BJ (cell line): ENCODE measurements at regions not wholly inside any gene's neighbourhood (a gene's known extent, or its start where the extent isn't known, plus 50 kb on each side); places are given as distances from the start of the nearest gene placed in this dataset.
"Not testable (repeated sequence)": the region's sequence is repeated elsewhere in the genome, so short reads cannot be mapped to it uniquely, and the experiment has no call there.

ENCODE experiments used
- CTCF ChIA-PET: fragments of 350-600 bp; formaldehyde crosslinking; extraction: SDS; loops from one replicate; lab custom pipeline; 2021; ENCODE audit warnings: antibody characterized with exemption, inconsistent platforms; lab: Yijun Ruan, JAX
- POLR2A ChIA-PET: fragments of 300-600 bp; sonication (Branson Sonifier 250); formaldehyde crosslinking; extraction: SDS; loops from one replicate; lab custom pipeline; 2021; ENCODE audit warnings: antibody characterized with exemption; lab: Charles Lee
- DNase-seq: peaks from one replicate; pipeline ENCODE4 v3.0.0-alpha.2; 2011; ENCODE audit warnings: low read depth
- H3K27me3 ChIP-seq: 2 replicates; pipeline ENCODE4 v1.6.0; 2011; ENCODE audit warnings: low read length; ENCODE audit not compliant: control insufficient read depth, insufficient read depth
- H3K36me3 ChIP-seq: 2 replicates; pipeline ENCODE4 v1.5.1; 2011; ENCODE audit warnings: low read length; ENCODE audit not compliant: control insufficient read depth, insufficient read depth
- H3K4me3 ChIP-seq: 2 replicates; pipeline ENCODE4 v1.5.1; 2011; ENCODE audit warnings: low read depth, mild to moderate bottlenecking, control low read depth, low read length
- TF ChIP-seq, protein P1 (sequence below): IDR thresholded peaks from 2 replicates; pipeline ENCODE4 v1.5.1; 2011; ENCODE audit warnings: low read depth, mild to moderate bottlenecking, control low read depth, inconsistent platforms, low read length, moderate library complexity; ENCODE audit not compliant: insufficient read depth

GRCh38 chr16:77514500-77515220 lies 79.8 kb upstream of the ADAMTS18 start:
- ChIA-PET POLR2A (no interaction called here), CTCF (interaction anchor here (1.4 kb wide), 1 partner anchor 20 kb away, joined by 3 read pairs; no protein-coding TSS in a partner anchor)
- H3K27me3 ChIP-seq, result no peaks in the 10 kb centered on the region
- no peaks in the 10 kb centered on the region for H3K36me3 ChIP-seq
- DNase-seq, result no peak
- no peak overlapping the region for H3K4me3 ChIP-seq
- TF ChIP-seq, protein P1, sequence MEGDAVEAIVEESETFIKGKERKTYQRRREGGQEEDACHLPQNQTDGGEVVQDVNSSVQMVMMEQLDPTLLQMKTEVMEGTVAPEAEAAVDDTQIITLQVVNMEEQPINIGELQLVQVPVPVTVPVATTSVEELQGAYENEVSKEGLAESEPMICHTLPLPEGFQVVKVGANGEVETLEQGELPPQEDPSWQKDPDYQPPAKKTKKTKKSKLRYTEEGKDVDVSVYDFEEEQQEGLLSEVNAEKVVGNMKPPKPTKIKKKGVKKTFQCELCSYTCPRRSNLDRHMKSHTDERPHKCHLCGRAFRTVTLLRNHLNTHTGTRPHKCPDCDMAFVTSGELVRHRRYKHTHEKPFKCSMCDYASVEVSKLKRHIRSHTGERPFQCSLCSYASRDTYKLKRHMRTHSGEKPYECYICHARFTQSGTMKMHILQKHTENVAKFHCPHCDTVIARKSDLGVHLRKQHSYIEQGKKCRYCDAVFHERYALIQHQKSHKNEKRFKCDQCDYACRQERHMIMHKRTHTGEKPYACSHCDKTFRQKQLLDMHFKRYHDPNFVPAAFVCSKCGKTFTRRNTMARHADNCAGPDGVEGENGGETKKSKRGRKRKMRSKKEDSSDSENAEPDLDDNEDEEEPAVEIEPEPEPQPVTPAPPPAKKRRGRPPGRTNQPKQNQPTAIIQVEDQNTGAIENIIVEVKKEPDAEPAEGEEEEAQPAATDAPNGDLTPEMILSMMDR, result no peak

DNA sequence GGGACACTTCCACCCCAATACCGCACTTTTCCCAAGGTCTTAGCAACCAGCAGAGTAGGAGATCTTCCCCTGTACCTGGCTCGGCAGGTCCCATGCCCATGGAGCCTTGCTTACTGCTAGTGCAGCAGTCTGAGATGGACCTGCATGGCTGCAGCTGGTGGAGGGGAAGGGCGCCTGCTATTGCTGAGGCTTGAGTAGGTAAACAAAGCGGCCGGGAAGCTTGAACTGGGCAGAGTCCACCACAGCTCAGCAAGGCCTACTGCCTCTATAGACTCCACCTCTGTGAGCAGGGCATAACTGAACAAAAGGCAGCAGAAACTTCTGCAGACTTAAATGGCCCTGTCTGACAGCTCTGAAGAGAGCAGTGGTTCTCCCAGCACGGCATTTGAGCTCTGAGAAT lies 90.4 kb upstream of the ADAMTS18 start:
- CTCF ChIA-PET, result interaction anchor here (0.9 kb wide), 1 partner anchor 21 kb away, joined by 3 read pairs; no protein-coding TSS in a partner anchor
- not testable (repeated sequence) for H3K27me3 ChIP-seq

DNA sequence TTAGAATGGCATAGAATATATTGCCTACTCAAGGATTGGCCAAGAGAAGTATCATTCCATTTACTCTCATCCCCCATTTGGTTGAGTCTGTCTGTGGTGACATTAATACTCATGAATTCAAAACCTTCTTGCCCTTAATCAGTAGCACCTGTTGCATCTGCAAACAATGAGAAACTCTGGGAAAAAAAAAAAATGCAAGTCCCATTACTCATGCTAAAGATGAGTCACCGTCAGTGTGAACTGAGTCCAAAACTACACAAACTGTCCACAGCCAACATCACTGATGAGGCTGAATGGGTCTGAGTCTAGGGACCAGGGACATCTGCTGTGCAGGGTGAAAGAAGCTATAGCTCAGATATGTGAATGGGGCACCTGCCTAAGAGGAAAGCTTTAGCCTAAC lies 96.9 kb upstream of the ADAMTS18 start:
- Histone ChIP-seq H3K27me3 (no peaks in the 10 kb centered on the region), H3K36me3 (no peaks in the 10 kb centered on the region), H3K4me3 (no peak overlapping the region)
- peak; percentile 19 for DNase-seq
- CTCF ChIA-PET, result no interaction called here
- POLR2A ChIA-PET, result no interaction called here
- TF ChIP-seq, protein P1, result no peak

More for the DNA sequence above, 90.4 kb upstream of the ADAMTS18 start:
- POLR2A ChIA-PET, H3K36me3 ChIP-seq, DNase-seq, H3K4me3 ChIP-seq: not testable (repeated sequence)

GRCh38 chr16:77536809-77537208 lies 102.0 kb upstream of the ADAMTS18 start:
- TF ChIP-seq, protein P1, result no peak
- Histone ChIP-seq H3K36me3 (no peaks in the 10 kb centered on the region), H3K4me3 (no peak overlapping the region), H3K27me3 (no peaks in the 10 kb centered on the region)
- no peak for DNase-seq
- POLR2A ChIA-PET, result no interaction called here
- CTCF ChIA-PET, result interaction anchor here (0.8 kb wide), 1 partner anchor 300 kb away, joined by 3 read pairs; no protein-coding TSS in a partner anchor

DNA sequence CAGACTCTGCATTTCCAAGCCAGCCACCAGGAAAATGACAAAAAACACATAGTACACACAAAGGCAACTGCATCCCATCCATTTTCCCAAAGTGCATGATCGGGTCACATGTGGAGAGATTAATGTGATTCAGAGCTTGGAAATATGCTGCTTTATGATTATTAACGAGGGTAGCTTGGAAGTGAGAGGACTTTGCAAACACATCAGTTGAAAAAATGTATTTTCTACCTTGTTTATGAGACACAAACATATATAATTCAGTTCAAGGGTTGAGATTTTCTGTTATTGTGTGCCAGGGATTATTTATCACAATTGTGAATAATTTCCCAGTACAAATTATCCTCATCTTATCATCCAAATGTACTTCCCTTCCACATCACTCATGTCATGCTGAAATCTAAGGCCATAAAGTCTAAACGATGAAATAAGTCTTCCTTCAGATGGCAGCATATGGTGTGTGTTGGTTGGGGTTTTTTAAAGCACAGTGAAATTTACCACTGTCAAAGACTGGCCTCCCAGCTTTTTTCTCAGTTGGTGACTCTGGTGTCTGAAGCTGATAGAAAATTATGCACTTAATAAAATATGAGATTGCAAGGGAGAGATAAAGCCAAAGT lies 104.7 kb upstream of the ADAMTS18 start:
- no peak for DNase-seq
- TF ChIP-seq, protein P1, result no peak
- H3K36me3 ChIP-seq, result no peaks in the 10 kb centered on the region
- CTCF ChIA-PET, result no interaction called here
- no peaks in the 10 kb centered on the region for H3K27me3 ChIP-seq
- POLR2A ChIA-PET, result no interaction called here
- H3K4me3 ChIP-seq, result no peak overlapping the region
